ENCODE measurements at regions not wholly inside any gene's neighbourhood (a gene's known extent, or its start where the extent isn't known, plus 50 kb on each side); places are given as distances from the start of the nearest gene placed in this dataset.

GRCh38 chr10:59104186-59104585 is 72.3 kb upstream of the PHYHIPL start:
- no peak for TF ChIP-seq SMC3 (IDR thresholded peaks at IDR 0.05; ENCODE audit: low read depth, low read length)
- TF ChIP-seq POLR2AphosphoS5 (IDR thresholded peaks at IDR 0.05; ENCODE audit: low read depth, low read length): no peak
- no peak for TF ChIP-seq CTCF (IDR thresholded peaks at IDR 0.05)
- TF ChIP-seq USF2 (IDR thresholded peaks at IDR 0.05; ENCODE audit: borderline replicate concordance, low read depth, low read length): no peak
- no peak for TF ChIP-seq TCF12 (IDR thresholded peaks at IDR 0.05)
- no peak for TF ChIP-seq RCOR1 (IDR thresholded peaks at IDR 0.05; ENCODE audit: low read length)
- no peak for TF ChIP-seq SIN3A (IDR thresholded peaks at IDR 0.05; ENCODE audit: borderline replicate concordance, low read depth, low read length)
- no peak for TF ChIP-seq JUND (IDR thresholded peaks at IDR 0.05)
- no peak for TF ChIP-seq NFIC (IDR thresholded peaks at IDR 0.05; ENCODE audit: borderline replicate concordance)
- TF ChIP-seq YY1 (IDR thresholded peaks at IDR 0.05; ENCODE audit: low read depth): no peak
- TF ChIP-seq TEAD4 (IDR thresholded peaks at IDR 0.05; ENCODE audit: borderline replicate concordance, insufficient read depth): no peak
- no peak for TF ChIP-seq EZH2phosphoT487 (IDR thresholded peaks at IDR 0.05; ENCODE audit: borderline replicate concordance, low read depth)
- no peak for TF ChIP-seq MXI1 (IDR thresholded peaks at IDR 0.05; ENCODE audit: low read depth, low read length)
